ENCODE measurements at regions not wholly inside any gene's neighbourhood (a gene's known extent, or its start where the extent isn't known, plus 50 kb on each side); places are given as distances from the start of the nearest gene placed in this dataset.

GRCh38 chr12:34126805-34127204 lies 104.5 kb downstream of the ALG10 start:
- TF ChIP-seq POLR2A (IDR thresholded peaks at IDR 0.05) (no peak), CTCF (IDR thresholded peaks at IDR 0.05) (no peak)
